ENCODE measurements at regions not wholly inside any gene's neighbourhood (a gene's known extent, or its start where the extent isn't known, plus 50 kb on each side); places are given as distances from the start of the nearest gene placed in this dataset.

GRCh38 chr3:159237226-159237625, 435.4 kb downstream of the MFSD1 start:
- in situ Hi-C loops (cut with MboI; ENCODE audit: low pct_ligation_motif_present in 1 of 4, low pct_unique_long_range_greater_than_20kb in 1 of 4, low sequenced_read_pairs in 3 of 4) (no loop called here), intact Hi-C loops (cut with DNase I; ENCODE audit: low total_unique reads) (no loop called here)
- Histone ChIP-seq H3K27me3 (no peaks in the 10 kb centered on the region), H3K4me3 (no peak overlapping the region), H3K9me3 (no peaks in the 10 kb centered on the region), H3K4me1 (no peaks in the 10 kb centered on the region), H3K36me3 (no peaks in the 10 kb centered on the region), H3K27ac (no peak overlapping the region)
- DNase-seq, result no peak
- TF ChIP-seq POLR2AphosphoS5 (IDR thresholded peaks at IDR 0.05) (no peak), EP300 (IDR thresholded peaks at IDR 0.05; ENCODE audit: low read depth) (no peak)
- TF ChIP-seq, protein P1, sequence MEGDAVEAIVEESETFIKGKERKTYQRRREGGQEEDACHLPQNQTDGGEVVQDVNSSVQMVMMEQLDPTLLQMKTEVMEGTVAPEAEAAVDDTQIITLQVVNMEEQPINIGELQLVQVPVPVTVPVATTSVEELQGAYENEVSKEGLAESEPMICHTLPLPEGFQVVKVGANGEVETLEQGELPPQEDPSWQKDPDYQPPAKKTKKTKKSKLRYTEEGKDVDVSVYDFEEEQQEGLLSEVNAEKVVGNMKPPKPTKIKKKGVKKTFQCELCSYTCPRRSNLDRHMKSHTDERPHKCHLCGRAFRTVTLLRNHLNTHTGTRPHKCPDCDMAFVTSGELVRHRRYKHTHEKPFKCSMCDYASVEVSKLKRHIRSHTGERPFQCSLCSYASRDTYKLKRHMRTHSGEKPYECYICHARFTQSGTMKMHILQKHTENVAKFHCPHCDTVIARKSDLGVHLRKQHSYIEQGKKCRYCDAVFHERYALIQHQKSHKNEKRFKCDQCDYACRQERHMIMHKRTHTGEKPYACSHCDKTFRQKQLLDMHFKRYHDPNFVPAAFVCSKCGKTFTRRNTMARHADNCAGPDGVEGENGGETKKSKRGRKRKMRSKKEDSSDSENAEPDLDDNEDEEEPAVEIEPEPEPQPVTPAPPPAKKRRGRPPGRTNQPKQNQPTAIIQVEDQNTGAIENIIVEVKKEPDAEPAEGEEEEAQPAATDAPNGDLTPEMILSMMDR (IDR thresholded peaks at IDR 0.05), result no peak
- WGBS, 2 donors (ENCODE audit: low coverage in 1 of 2), result 70 to 74% methylated on average over 3 of the region's 3 CpGs

DNA sequence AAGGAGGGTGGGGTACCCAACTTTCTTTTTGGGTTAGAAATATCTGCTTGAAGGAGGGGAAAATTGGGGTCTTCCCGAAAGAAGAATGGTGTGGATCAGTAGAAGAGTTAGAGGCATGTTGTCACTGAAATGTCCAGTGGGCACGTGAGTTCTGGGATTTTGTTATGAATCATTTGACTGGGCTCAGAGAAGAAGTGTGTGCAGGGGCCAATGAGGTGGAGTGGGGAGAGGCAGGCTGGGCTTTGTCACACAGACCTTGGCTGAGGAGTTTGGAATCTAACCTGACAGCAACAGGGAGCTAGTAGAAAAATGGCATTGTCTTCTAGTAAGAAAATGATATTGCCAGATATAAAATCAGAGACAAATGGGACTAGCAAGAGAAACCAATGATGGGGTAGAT, 436.8 kb downstream of the MFSD1 start:
- H3K4me1 ChIP-seq, result no peaks in the 10 kb centered on the region
- H3K36me3 ChIP-seq, result no peaks in the 10 kb centered on the region
- H3K9me3 ChIP-seq, result no peaks in the 10 kb centered on the region
- no peaks in the 10 kb centered on the region for H3K27me3 ChIP-seq
- no peak overlapping the region for H3K27ac ChIP-seq
- TF ChIP-seq EP300 (IDR thresholded peaks at IDR 0.05; ENCODE audit: low read depth) (no peak), POLR2A (IDR thresholded peaks at IDR 0.05) (no peak), POLR2AphosphoS5 (IDR thresholded peaks at IDR 0.05) (no peak)
- TF ChIP-seq, protein P1 (IDR thresholded peaks at IDR 0.05), result no peak
- in situ Hi-C loops (cut with MboI; ENCODE audit: low pct_ligation_motif_present in 1 of 4, low pct_unique_long_range_greater_than_20kb in 1 of 4, low sequenced_read_pairs in 3 of 4) (no loop called here), intact Hi-C loops (cut with DNase I; ENCODE audit: low total_unique reads) (no loop called here)
- no peak for DNase-seq
- no peak overlapping the region for H3K4me3 ChIP-seq
- 70 to 73% methylated on average over 2 of the region's 2 CpGs for WGBS, 2 donors (ENCODE audit: low coverage in 1 of 2)

DNA sequence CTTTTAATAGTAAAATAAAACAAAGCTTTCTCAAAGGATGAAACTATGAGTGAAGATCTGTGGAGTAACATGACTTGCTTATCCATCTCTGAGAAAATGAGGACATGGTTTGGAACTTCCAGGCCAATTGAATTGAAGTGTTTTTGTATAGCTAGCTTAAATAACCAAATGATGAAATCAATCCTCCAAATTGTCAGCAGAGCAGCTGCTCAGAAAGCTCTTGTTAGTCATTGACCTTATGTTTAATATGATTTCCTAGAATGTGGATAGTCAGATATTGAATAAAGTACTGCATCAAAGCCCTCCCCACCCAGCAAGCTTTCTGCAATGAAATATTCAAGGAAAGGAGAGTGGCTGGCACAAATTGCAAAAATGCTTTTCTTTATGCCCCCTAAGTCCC, 437.2 kb downstream of the MFSD1 start:
- Histone ChIP-seq H3K9me3 (no peaks in the 10 kb centered on the region), H3K4me1 (no peaks in the 10 kb centered on the region), H3K27ac (no peak overlapping the region), H3K27me3 (no peaks in the 10 kb centered on the region), H3K4me3 (no peak overlapping the region), H3K36me3 (no peaks in the 10 kb centered on the region)
- TF ChIP-seq EP300 (IDR thresholded peaks at IDR 0.05; ENCODE audit: low read depth), result no peak
- intact Hi-C loops (cut with DNase I; ENCODE audit: low total_unique reads) (no loop called here), in situ Hi-C loops (cut with MboI; ENCODE audit: low pct_ligation_motif_present in 1 of 4, low pct_unique_long_range_greater_than_20kb in 1 of 4, low sequenced_read_pairs in 3 of 4) (no loop called here)
- DNase-seq, result no peak

GRCh38 chr3:159244933-159245332, 443.1 kb downstream of the MFSD1 start:
- WGBS, 2 donors (ENCODE audit: low coverage in 1 of 2), result 82 to 87% methylated on average over 4 of the region's 4 CpGs
- in situ Hi-C loops (cut with MboI; ENCODE audit: low pct_ligation_motif_present in 1 of 4, low pct_unique_long_range_greater_than_20kb in 1 of 4, low sequenced_read_pairs in 3 of 4), result no loop called here
- no peak for DNase-seq
- intact Hi-C loops (cut with DNase I; ENCODE audit: low total_unique reads), result no loop called here
- no peak overlapping the region for H3K4me3 ChIP-seq
- H3K27ac ChIP-seq, result no peak overlapping the region
- no peaks in the 10 kb centered on the region for H3K27me3 ChIP-seq
- no peaks in the 10 kb centered on the region for H3K36me3 ChIP-seq
- no peaks in the 10 kb centered on the region for H3K9me3 ChIP-seq
- no peak for TF ChIP-seq POLR2A (IDR thresholded peaks at IDR 0.05)
- no peaks in the 10 kb centered on the region for H3K4me1 ChIP-seq

GRCh38 chr3:159245871-159246270, 444.0 kb downstream of the MFSD1 start:
- Histone ChIP-seq H3K4me1 (no peaks in the 10 kb centered on the region), H3K4me3 (no peak overlapping the region), H3K27ac (no peak overlapping the region), H3K9me3 (no peaks in the 10 kb centered on the region), H3K36me3 (no peaks in the 10 kb centered on the region), H3K27me3 (no peaks in the 10 kb centered on the region)
- no peak for DNase-seq
- in situ Hi-C loops (cut with MboI; ENCODE audit: low pct_ligation_motif_present in 1 of 4, low pct_unique_long_range_greater_than_20kb in 1 of 4, low sequenced_read_pairs in 3 of 4), result no loop called here
- intact Hi-C loops (cut with DNase I; ENCODE audit: low total_unique reads), result no loop called here
- TF ChIP-seq POLR2AphosphoS5 (IDR thresholded peaks at IDR 0.05) (no peak), POLR2A (IDR thresholded peaks at IDR 0.05) (no peak), EP300 (IDR thresholded peaks at IDR 0.05; ENCODE audit: low read depth) (no peak)
- TF ChIP-seq, protein P1 (IDR thresholded peaks at IDR 0.05), result no peak
